Right forelimb (tissue), 1 donor: ENCODE measurements at regions not wholly inside any gene's neighbourhood (a gene's known extent, or its start where the extent isn't known, plus 50 kb on each side); places are given as distances from the start of the nearest gene placed in this dataset.

Experiments
- DNase-seq: peaks from one replicate; pipeline ENCODE4 v3.0.0-alpha.2; 2018

- peak; percentile 10 for DNase-seq
These were observed 207.6 kb downstream of the BCL11B start for GRCh38 chr14:99064262-99064954.

GRCh38 chr14:99065551-99065950 is 206.4 kb downstream of the BCL11B start:
- DNase-seq, result no peak

DNA sequence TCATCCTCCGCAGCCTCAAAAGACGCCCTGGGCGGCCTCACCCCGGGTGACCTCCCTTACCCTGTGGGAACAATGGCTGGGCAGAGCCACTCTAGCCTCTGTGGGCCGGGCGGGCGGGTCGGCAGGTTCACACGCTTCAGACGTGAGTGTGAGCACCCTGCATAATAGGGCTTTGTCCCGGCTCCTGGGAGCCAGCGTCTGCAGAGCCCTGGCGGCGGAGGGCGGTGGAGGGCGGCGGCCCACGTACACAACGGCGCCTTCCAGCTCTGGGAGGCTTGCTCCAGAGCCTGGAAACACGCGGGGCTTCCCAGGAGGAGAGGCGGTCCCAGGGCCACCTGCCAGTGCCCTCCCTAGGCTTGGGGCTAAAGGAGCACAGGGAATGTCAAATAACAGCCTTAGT is 205.6 kb downstream of the BCL11B start:
- DNase-seq, result peak; percentile 32

DNA sequence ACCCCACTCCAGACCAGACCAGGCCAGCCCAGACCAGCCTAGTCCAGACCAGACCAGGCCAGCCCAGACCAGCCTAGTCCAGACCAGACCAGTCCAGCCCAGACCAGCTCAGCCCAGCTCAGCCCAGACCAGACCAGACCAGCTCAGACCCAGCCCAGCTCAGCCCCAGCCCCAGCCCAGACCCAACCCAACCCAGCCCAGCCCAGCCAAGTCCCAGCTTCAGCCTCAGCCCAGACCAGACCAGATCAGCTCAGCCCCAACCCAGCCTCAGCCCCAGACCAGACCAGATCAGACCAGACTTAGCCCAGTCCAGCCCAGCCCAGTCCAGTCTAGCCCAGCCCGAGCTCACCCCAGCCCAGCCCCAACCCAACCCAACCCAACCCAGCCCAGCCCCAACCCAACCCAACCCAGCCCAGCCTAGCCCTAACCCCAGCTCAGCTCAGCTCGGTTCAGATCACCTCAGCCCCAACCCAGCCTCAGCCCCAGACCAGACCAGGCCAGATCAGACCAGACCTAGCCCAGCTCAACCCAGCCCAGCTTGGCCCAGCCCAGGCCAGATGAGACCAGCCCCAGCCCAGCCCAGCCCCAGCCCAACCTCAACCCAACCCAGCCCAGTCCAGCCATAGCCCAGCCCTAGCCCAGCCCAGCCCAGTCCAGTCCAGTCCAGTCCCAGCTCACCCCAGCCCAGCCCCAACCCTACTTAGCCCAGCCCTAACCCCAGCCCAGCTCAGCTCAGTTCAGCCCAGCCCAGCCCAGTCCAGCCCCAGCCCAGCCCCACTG is 204.7 kb downstream of the BCL11B start:
- peak; percentile 41 for DNase-seq

DNA sequence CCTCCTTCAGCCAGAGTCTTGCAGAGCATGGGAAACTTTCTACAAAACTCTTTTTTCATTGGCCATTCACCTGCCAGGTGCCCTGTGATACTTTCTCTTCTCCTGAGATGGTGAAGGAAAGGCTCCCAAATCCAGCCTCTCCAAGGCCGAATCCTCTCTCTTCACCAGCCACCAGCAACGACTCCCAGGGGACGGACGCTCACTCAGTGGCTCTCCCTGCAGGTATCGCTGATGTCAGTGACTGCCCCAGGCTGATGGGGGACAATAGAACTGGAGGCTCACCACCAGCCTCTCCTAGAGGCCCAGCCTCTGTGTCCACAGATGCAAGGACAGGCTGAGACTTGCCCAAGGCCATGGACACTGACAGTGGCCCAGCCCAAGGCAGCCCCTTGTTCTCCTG is 204.1 kb downstream of the BCL11B start:
- DNase-seq, result peak; percentile 17

DNA sequence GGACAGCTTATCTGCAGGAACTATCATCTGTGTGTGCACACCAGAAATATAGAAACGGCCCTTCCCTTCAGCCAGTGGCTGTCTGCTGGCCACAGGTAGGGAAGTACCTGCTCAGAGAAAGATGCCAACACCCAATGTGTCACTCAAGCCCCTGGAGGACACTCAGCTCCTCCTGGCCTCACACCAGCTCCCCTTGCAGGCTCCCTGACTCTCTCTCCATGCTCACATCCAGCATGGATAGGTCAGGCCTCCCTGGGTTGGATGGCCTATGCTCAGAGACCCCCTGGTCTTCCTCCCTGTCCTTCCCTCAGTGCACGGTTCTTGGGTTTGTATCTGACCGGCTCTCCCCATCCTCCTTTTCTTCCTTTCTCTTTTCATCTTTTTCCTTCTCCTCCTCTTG is 202.1 kb downstream of the BCL11B start:
- DNase-seq, result no peak

DNA sequence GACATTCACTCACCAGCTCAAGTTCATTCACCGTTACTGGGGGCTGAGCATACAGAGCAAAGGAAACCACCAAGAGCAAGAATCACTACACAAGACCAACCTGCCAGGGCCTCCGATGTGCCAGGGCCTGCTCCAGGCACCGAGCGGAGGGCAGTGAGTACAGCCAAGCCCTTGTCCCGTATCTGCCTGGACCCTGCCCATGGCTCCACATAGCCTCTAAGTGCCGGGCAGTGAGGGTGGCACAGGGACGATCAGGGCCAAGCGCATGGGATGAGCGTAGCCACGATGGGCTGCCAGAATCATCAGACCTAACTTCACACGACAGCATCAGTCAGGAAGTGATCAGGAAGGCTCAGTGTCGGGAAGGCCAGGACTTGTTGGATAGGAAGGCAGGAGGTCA is 199.6 kb downstream of the BCL11B start:
- peak; percentile 9 for DNase-seq

DNA sequence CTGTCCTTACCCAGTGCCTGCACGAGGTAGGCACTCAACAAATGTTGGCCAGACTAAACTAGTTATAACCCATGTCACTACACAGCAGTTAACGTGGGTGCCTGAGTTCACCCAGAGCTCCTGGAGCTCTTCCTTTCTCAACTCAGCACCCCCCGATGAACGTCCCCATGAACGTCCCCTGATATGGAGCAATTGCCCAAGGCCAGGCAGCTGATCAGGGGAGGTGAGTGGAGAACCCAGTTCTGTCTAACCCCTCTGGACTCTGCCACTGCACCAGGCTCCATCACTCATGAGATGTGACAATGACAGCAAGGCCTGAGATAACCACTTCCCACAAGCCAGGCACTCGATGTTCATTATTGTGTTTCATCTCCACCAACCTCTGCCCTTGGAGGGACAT is 199.0 kb downstream of the BCL11B start:
- peak; percentile 27 for DNase-seq

GRCh38 chr14:99073431-99073830 is 198.6 kb downstream of the BCL11B start:
- DNase-seq, result peak; percentile 18

DNA sequence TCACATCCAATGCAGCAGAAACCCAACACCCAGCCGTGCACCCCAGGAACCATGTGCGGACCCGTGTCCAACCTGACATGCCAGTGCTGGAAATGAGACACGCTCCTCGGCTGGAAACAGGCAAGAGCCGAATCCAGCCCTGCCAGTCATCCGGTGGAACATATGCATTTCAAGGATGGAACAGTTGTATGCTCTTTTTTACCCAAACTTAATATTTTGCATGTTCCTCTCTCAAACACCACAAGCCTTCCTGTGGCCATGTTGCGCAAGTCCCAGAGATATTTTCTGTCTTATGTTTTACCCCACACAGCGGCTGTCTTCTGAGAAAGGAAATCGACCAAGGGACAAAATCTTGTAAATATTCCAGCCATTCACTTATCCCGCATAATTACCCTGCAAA is 196.9 kb downstream of the BCL11B start:
- DNase-seq, result no peak

DNA sequence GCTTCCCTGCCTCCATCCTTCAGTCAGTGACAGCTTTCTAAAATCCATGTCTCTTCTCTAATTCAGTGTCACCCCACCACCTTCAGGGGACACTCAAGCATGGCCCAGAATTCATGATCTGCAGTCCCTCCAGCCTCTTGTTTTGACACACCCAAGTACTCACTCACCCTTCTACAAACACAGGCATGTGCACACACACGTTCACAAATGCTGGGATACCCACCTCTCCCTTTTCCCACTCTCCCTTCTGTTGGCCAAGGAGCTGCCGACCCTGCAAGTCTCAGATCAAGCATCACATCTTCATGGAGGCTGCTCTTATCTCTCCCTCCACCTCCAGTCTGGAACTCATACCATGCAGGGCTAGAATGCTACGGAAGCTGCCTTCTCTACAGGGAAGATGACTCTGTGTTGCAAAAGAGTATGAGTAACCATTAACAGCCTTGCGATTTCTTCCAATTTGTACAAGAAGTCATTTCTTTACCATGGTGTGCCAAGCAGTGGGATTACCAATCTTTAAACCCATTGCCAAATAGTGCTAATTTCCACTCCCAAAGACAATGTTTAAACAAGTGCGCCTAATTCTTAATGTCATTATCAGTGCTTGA is 196.1 kb downstream of the BCL11B start:
- peak; percentile 17 for DNase-seq

DNA sequence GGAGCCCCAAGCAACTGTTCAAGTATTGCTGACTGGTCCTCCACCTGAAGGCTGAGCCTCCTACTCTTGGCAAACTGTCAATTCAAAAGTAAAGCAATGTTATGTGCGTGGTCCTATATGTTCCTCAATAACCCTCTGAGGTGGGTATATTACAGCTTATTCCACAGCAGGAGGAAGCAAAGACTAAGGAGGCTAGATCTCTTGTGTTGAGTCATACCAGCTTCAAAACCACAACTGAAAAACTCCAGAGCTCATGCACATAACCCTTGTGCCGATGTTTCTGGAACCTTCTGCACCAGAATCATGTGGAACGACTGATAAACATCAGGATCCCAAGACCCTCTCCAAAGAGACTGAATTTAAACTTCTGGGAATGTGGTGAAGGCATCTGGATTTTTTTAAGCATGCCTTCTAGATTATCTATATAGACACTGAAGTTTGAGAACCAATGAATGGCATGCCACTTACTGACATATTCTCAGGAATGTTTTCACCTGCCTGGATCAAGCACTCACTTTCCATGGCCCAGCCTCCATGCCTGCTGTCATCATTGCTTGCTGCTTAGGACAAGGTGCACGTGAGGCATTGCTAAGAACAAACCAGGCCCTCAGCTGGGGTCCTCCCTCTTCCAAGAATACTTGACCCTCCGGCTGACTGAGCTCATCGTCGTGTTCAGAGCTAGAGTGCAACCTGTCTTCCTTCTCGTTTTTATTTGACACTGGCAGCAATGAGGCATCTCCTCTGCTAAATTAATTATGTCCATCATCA is 194.7 kb downstream of the BCL11B start:
- no peak for DNase-seq

DNA sequence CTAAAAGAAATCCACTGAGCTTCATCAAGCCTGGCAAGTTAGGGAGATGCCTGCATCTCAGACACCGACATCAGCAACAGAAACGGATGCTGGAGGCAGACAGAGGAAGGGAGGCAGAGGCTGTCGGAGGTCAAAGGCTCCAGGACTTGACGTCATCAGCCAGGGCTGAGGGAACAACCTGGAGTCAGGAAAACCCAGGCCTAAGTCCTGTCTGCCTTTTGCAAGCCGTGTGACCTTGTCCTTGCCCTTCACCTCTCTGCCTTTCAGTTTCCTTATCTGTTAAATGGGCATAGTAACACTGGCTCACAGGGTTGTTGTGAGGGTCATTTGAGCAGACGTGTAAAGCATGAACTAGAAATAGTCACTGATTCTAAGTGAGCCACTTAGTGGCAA is 194.2 kb downstream of the BCL11B start:
- DNase-seq, result no peak

DNA sequence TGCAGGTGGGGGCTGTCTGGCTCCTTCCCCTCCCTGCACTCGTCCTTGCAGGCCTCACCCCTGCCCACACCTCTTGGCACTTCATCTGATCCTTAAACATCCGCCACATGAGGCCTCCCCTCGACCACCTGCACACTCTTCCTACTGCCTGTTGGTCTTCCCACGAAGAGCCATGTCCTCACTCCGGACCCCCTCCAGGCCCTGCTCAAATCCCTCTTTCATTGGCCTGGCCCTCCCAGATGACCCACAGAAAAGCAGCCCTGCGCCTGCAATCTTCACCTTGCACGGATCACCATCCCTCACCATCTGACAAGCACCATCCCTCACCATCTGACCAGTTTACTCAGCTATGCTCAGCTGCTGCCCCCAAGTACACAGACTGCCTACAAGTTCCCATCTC is 193.6 kb downstream of the BCL11B start:
- DNase-seq, result peak; percentile 10

DNA sequence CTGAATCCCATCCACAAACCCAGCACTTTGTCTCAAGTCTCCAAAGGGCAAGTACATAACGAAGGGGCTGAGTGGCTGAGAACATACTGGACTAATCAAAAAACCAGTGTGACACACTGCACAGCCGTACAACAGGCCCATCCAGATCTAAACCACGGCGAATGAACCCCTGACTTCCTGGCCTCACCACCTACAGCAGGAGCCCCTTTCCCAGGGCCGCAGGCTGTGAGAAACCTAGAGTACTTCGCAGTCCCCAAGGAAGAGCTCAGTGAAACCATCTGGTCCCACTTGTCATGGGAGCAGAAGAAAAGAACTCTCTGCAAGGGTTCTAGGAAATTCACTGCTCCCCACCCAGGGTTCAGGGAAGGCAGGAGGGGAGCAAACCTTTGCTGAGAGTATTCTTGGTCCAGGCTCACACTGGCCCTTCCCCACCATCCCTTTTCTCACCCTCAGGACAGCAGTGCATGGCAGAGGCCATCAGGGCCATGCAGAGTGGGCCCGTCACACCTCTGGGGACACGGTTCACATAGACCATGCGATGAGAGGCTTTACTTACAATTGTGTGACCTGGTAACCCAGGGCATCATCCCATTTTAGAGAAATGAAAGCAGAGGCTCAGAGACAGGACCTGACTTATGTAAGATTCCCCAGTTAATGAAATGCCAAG is 192.8 kb downstream of the BCL11B start:
- peak; percentile 11 for DNase-seq

- no peak for DNase-seq
These were observed 191.7 kb downstream of the BCL11B start for GRCh38 chr14:99080306-99080705.

GRCh38 chr14:99081156-99081765 is 190.7 kb downstream of the BCL11B start:
- no peak for DNase-seq

DNA sequence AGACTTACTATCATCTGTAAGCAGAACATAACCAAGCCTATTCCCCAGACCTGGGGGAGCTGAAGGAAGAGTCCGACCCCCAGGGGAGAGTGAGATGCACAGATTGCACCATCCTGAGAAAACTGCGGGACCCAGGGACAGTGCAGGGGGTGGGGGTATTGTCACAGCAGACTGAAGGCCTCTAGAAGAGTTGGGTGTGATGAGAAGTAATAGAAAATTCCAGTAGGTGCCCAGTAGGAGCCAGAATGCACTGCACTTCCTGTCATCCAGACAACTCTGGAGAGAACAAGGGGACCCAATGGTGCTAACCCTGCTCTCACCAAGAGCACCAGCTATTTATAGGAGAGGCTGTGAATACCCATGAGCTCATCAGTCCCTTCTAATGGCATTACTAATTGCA is 190.1 kb downstream of the BCL11B start:
- DNase-seq, result peak; percentile 10

- DNase-seq, result no peak
These were observed 178.2 kb downstream of the BCL11B start for GRCh38 chr14:99093532-99094517.

DNA sequence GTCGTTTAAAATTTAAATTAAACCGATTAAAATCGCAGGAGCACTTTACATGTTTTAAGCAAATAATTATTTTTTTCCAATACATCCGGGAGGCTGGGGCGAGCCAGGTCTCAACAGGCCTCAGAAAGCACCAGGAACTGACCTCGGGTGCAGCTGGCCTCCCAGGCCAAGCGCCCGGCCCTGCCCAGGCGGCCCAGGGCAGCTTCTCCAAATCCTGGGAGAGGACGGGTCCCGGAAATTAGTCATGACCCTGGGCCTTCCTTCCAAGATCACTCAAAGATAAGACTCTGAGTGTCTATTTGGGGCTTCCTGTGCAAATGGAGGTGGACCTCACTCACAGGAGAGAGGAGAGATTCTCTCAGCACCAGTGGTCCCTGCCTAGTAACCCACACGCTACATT is 177.1 kb downstream of the BCL11B start:
- DNase-seq, result no peak

- DNase-seq, result no peak
These were observed 176.6 kb downstream of the BCL11B start for GRCh38 chr14:99095369-99095768.
